HL-60 (cell line): ENCODE measurements at regions not wholly inside any gene's neighbourhood (a gene's known extent, or its start where the extent isn't known, plus 50 kb on each side); places are given as distances from the start of the nearest gene placed in this dataset.

Source experiments
- DNase-seq, 2 experiments: peaks; one replicate each; pipeline ENCODE4 v3.0.0-alpha.2; 2010 to 2020; ENCODE audit warnings: low read depth in 1 of 2, low spot score in 1 of 2
- H3K27ac ChIP-seq: fragments of 250-450 bp; sonication (Bioruptor Pico); replicated peaks from 2 replicates; pipeline ENCODE4 v1.5.1; 2020; ENCODE audit warnings: mild to moderate bottlenecking, moderate library complexity
- H3K27me3 ChIP-seq: fragments of 250-450 bp; sonication (Bioruptor Pico); 2 replicates; pipeline ENCODE4 v1.5.1; 2021; ENCODE audit warnings: mild to moderate bottlenecking, moderate library complexity; ENCODE audit not compliant: insufficient read depth, poor library complexity, severe bottlenecking
- H3K4me3 ChIP-seq: replicated peaks from 2 replicates; pipeline ENCODE4 v1.5.1; 2011; ENCODE audit warnings: mild to moderate bottlenecking, control low read depth, low read length; ENCODE audit not compliant: insufficient read depth
- GABPA ChIP-seq: IDR thresholded peaks from 2 replicates; pipeline ENCODE4 v1.6.1; 2012; ENCODE audit warnings: low read depth
- POLR2AphosphoS5 ChIP-seq: IDR thresholded peaks from 2 replicates; pipeline ENCODE4 v1.6.1; 2012; ENCODE audit warnings: low read depth
- SPI1 ChIP-seq: IDR thresholded peaks from 2 replicates; pipeline ENCODE4 v1.6.1; 2012; ENCODE audit warnings: low read depth, mild to moderate bottlenecking, borderline replicate concordance
- TF ChIP-seq, protein P1 (sequence below): IDR thresholded peaks from 2 replicates; pipeline ENCODE4 v1.6.1; 2012; ENCODE audit warnings: low read depth; ENCODE audit not compliant: insufficient replicate concordance
- TF ChIP-seq, protein P2 (sequence below): IDR thresholded peaks from one replicate; pipeline ENCODE4 v1.5.1; 2011; ENCODE audit warnings: low read length, control low read depth, inconsistent platforms; ENCODE audit not compliant: insufficient read depth

DNA sequence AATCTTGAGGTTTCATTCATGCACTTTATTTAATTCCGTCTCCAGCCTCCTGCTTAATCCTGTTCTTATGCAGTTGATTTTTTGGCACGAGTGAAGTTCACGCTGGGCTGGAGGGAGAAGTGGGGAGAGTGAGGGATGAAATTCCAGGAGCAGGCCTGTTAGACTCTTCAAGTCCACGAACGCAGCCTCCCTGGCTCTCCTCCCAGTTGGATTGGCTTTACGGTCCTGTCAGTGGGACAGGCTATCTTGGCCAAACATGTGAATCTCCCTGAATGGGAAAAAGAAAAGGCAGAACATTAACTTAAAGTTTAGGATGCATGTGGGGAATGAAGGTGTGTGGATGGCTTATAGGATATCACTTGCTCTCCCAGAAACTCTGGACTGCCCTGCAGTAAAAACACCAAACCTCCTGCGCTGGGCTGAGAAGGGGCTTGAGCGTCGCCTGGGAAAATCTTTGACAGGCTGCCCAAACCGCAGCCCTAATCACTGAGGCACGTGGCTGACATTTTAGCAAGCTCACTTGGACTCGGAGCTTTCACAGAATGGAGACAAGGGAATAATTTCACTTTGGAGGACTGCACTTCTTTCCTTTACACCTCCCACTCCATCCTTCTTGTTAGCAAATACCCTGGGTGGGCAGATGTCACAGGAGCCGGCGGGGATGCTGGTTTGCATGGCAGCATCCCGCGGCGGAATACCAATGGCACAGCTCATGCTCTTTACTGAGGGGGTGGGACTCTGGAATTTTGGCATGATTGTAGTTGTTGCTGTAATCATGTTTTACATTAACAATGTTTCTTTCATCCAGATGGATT, 93.9 kb downstream of the ACKR3 start:
- Histone ChIP-seq H3K27ac (no peak overlapping the region), H3K27me3 (no peaks in the 10 kb centered on the region), H3K4me3 (no peak overlapping the region)
- TF ChIP-seq, protein P1, sequence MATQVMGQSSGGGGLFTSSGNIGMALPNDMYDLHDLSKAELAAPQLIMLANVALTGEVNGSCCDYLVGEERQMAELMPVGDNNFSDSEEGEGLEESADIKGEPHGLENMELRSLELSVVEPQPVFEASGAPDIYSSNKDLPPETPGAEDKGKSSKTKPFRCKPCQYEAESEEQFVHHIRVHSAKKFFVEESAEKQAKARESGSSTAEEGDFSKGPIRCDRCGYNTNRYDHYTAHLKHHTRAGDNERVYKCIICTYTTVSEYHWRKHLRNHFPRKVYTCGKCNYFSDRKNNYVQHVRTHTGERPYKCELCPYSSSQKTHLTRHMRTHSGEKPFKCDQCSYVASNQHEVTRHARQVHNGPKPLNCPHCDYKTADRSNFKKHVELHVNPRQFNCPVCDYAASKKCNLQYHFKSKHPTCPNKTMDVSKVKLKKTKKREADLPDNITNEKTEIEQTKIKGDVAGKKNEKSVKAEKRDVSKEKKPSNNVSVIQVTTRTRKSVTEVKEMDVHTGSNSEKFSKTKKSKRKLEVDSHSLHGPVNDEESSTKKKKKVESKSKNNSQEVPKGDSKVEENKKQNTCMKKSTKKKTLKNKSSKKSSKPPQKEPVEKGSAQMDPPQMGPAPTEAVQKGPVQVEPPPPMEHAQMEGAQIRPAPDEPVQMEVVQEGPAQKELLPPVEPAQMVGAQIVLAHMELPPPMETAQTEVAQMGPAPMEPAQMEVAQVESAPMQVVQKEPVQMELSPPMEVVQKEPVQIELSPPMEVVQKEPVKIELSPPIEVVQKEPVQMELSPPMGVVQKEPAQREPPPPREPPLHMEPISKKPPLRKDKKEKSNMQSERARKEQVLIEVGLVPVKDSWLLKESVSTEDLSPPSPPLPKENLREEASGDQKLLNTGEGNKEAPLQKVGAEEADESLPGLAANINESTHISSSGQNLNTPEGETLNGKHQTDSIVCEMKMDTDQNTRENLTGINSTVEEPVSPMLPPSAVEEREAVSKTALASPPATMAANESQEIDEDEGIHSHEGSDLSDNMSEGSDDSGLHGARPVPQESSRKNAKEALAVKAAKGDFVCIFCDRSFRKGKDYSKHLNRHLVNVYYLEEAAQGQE, result no peak
- TF ChIP-seq, protein P2, sequence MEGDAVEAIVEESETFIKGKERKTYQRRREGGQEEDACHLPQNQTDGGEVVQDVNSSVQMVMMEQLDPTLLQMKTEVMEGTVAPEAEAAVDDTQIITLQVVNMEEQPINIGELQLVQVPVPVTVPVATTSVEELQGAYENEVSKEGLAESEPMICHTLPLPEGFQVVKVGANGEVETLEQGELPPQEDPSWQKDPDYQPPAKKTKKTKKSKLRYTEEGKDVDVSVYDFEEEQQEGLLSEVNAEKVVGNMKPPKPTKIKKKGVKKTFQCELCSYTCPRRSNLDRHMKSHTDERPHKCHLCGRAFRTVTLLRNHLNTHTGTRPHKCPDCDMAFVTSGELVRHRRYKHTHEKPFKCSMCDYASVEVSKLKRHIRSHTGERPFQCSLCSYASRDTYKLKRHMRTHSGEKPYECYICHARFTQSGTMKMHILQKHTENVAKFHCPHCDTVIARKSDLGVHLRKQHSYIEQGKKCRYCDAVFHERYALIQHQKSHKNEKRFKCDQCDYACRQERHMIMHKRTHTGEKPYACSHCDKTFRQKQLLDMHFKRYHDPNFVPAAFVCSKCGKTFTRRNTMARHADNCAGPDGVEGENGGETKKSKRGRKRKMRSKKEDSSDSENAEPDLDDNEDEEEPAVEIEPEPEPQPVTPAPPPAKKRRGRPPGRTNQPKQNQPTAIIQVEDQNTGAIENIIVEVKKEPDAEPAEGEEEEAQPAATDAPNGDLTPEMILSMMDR, result no peak
- TF ChIP-seq SPI1 (no peak), GABPA (no peak), POLR2AphosphoS5 (no peak)
- DNase-seq, result no peak

DNA sequence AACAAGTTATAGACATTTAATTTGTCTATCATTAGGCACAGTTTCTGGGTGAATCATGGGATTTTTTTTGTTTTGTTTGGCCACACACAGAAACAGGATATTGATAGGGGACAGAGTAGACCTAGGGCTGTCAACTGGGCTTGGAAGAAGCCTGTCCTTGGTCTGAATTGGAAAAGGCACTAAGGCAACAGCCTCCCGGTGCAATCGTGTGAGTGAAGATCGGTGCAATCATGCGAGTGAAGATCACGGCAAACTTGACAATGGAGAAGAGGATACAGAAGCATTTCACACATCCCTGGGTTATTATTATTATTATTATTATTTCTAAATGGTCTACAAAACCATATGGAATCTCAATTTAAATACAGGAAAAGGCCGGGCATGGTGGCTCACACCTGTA, 94.5 kb downstream of the ACKR3 start:
- H3K27ac ChIP-seq, result no peak overlapping the region
- H3K27me3 ChIP-seq, result no peaks in the 10 kb centered on the region
- H3K4me3 ChIP-seq, result no peak overlapping the region
- DNase-seq, result no peak
- TF ChIP-seq, protein P2, result no peak
- no peak for TF ChIP-seq POLR2AphosphoS5
- TF ChIP-seq GABPA, result no peak
- no peak for TF ChIP-seq SPI1
- TF ChIP-seq, protein P1, result no peak

DNA sequence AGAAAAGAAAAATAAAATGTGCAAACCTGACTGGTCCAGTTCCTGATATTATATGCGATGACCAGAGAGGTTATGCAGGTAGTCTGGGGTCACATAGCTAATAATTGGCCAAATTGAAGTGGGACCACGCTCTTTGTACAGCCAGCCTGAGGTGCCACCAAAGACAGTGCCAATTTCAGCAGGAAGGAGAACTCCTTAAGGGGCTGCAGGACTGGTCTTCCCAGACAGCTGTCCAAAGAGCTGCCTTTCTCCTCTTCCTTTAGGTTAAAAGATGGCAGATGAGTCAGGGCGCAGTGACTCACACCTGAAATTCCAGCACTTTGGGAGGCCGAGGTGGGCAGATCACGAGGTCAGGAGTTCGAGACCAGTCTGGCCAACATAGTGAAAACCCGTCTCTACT, 95.5 kb downstream of the ACKR3 start:
- DNase-seq, result no peak
- H3K4me3 ChIP-seq, result no peak overlapping the region
- no peak overlapping the region for H3K27ac ChIP-seq
- no peaks in the 10 kb centered on the region for H3K27me3 ChIP-seq
- TF ChIP-seq, protein P2, result no peak
- TF ChIP-seq, protein P1, result no peak
- no peak for TF ChIP-seq GABPA
- TF ChIP-seq POLR2AphosphoS5, result no peak
- TF ChIP-seq SPI1, result no peak
